Renal cortical epithelial cell (primary cell): ENCODE measurements at regions not wholly inside any gene's neighbourhood (a gene's known extent, or its start where the extent isn't known, plus 50 kb on each side); places are given as distances from the start of the nearest gene placed in this dataset.
A peak's percentile ranks its signal among the peaks of the same experiment; 100 is the strongest.
"Not testable (repeated sequence)": the region's sequence is repeated elsewhere in the genome, so short reads cannot be mapped to it uniquely, and the experiment has no call there.

Source experiments
- DNase-seq: peaks from one replicate; pipeline ENCODE4 v3.0.0-alpha.2; 2011; ENCODE audit warnings: low read depth

GRCh38 chr4:64014647-64015046 is 394.6 kb downstream of the TECRL start:
- DNase-seq: no peak

- DNase-seq: no peak
These were observed 407.9 kb downstream of the TECRL start for GRCh38 chr4:64001229-64001898.

- DNase-seq: no peak
These were observed 409.0 kb downstream of the TECRL start for GRCh38 chr4:64000241-64000640.

- no peak for DNase-seq
These were observed 423.0 kb downstream of the TECRL start for GRCh38 chr4:63986253-63986652.

GRCh38 chr4:63983224-63983623 is 426.0 kb downstream of the TECRL start:
- no peak for DNase-seq

GRCh38 chr4:63965875-63966274 is 443.4 kb downstream of the TECRL start:
- DNase-seq: no peak

- not testable (repeated sequence) for DNase-seq
These were observed 466.5 kb downstream of the TECRL start for GRCh38 chr4:63942706-63943286.

- DNase-seq: peak; percentile 1
These were observed 471.3 kb downstream of the TECRL start for GRCh38 chr4:63937961-63938360.

- no peak for DNase-seq
These were observed 487.1 kb downstream of the TECRL start for GRCh38 chr4:63922146-63922545.

- no peak for DNase-seq
These were observed 487.7 kb downstream of the TECRL start for GRCh38 chr4:63921561-63921960.

GRCh38 chr4:63919636-63920365 is 489.4 kb downstream of the TECRL start:
- no peak for DNase-seq

- DNase-seq: no peak
These were observed 502.5 kb downstream of the TECRL start for GRCh38 chr4:63906660-63907183.

GRCh38 chr4:63904201-63904600 is 505.0 kb downstream of the TECRL start:
- no peak for DNase-seq

GRCh38 chr4:63901304-63901703 is 507.9 kb downstream of the TECRL start:
- no peak for DNase-seq

GRCh38 chr4:63898961-63899360 is 510.3 kb downstream of the TECRL start:
- no peak for DNase-seq

GRCh38 chr4:63894161-63894560 is 515.1 kb downstream of the TECRL start:
- DNase-seq: no peak

GRCh38 chr4:63869370-63869769 is 539.9 kb downstream of the TECRL start:
- DNase-seq: no peak

- no peak for DNase-seq
These were observed 557.8 kb downstream of the TECRL start for GRCh38 chr4:63851496-63851895.

- no peak for DNase-seq
These were observed 568.0 kb downstream of the TECRL start for GRCh38 chr4:63841266-63841665.

GRCh38 chr4:63831590-63832155 is 577.6 kb downstream of the TECRL start:
- no peak for DNase-seq

GRCh38 chr4:63817196-63817865 is 591.9 kb downstream of the TECRL start:
- DNase-seq: no peak
